CD14-positive monocyte (primary cell): ENCODE measurements at regions not wholly inside any gene's neighbourhood (a gene's known extent, or its start where the extent isn't known, plus 50 kb on each side); places are given as distances from the start of the nearest gene placed in this dataset.

Experiments used
- DNase-seq, 3 donors: peaks; one replicate each; pipeline ENCODE4 v3.0.0-alpha.2; 2011 to 2022
- H2AFZ ChIP-seq: 2 replicates; pipeline ENCODE4 v1.6.0; 2012; ENCODE audit warnings: mild to moderate bottlenecking, low read depth, low read length, inconsistent platforms; ENCODE audit not compliant: insufficient read depth, poor library complexity, severe bottlenecking
- H3K27ac ChIP-seq, 2 donors: 1 replicate in 1 of 2; 2 replicates in 1 of 2; pipeline ENCODE4 v1.5.1; 2012 to 2013; ENCODE audit warnings: low read length in 2 of 2, control low read depth in 1 of 2, inconsistent platforms in 1 of 2, low read depth in 1 of 2, mild to moderate bottlenecking in 1 of 2
- H3K27me3 ChIP-seq, 2 donors: one replicate each; pipeline versions ENCODE4 v1.6.0 to v1.6.1; 2011 to 2013; ENCODE audit warnings: low read length in 2 of 2; ENCODE audit not compliant: control insufficient read depth in 2 of 2, insufficient read depth in 2 of 2
- H3K36me3 ChIP-seq, 2 donors: replicated peaks in 1 of 2; 1 replicate in 1 of 2; 2 replicates in 1 of 2; pipeline versions ENCODE4 v1.5.1 to v1.6.1; 2012 to 2013; ENCODE audit warnings: low read length in 2 of 2, control low read depth in 1 of 2, inconsistent platforms in 1 of 2, mild to moderate bottlenecking in 1 of 2; ENCODE audit not compliant: insufficient read depth in 2 of 2, control insufficient read depth in 1 of 2
- H3K4me1 ChIP-seq, 2 donors: 1 replicate in 1 of 2; 2 replicates in 1 of 2; pipeline versions ENCODE4 v1.5.1 to v1.6.1; 2012 to 2013; ENCODE audit warnings: low read length in 2 of 2, control low read depth in 1 of 2, inconsistent platforms in 1 of 2, mild to moderate bottlenecking in 1 of 2, moderate library complexity in 1 of 2; ENCODE audit not compliant: insufficient read depth in 2 of 2, control insufficient read depth in 1 of 2
- H3K4me2 ChIP-seq: replicated peaks from 2 replicates; pipeline ENCODE3; 2012; ENCODE audit warnings: low read length, moderate library complexity, mild to moderate bottlenecking; ENCODE audit not compliant: poor library complexity, severe bottlenecking; ENCODE audit errors: extremely low read depth
- H3K4me3 ChIP-seq, 3 experiments: fragments of 200-600 bp in 1 of 3; sonication (generic) in 1 of 3; replicated peaks in 1 of 3; 1 replicate in 2 of 3; 2 replicates in 1 of 3; pipeline ENCODE4 v1.5.1; 2011 to 2013; ENCODE audit warnings: low read length in 3 of 3, mild to moderate bottlenecking in 3 of 3, control low read depth in 2 of 3, low read depth in 2 of 3, inconsistent platforms in 1 of 3, moderate library complexity in 1 of 3
- H3K79me2 ChIP-seq: 2 replicates; pipeline ENCODE4 v1.6.0; 2012; ENCODE audit warnings: mild to moderate bottlenecking, control low read depth, inconsistent platforms, low read length, moderate library complexity; ENCODE audit not compliant: insufficient read depth
- H3K9ac ChIP-seq: 2 replicates; pipeline ENCODE4 v1.6.0; 2017; ENCODE audit warnings: low read length, mild to moderate bottlenecking; ENCODE audit not compliant: insufficient read depth, poor library complexity, severe bottlenecking
- H3K9me3 ChIP-seq, 2 donors: replicated peaks in 1 of 2; 1 replicate in 1 of 2; 2 replicates in 1 of 2; pipeline versions ENCODE4 v1.5.1 to v1.6.1; 2012 to 2013; ENCODE audit warnings: low read length in 2 of 2, control low read depth in 1 of 2; ENCODE audit not compliant: control insufficient read depth in 1 of 2, insufficient read depth in 1 of 2
- H4K20me1 ChIP-seq: 2 replicates; pipeline ENCODE4 v1.6.0; 2012; ENCODE audit warnings: mild to moderate bottlenecking, low read length, control low read depth, moderate library complexity; ENCODE audit not compliant: insufficient read depth
- H3K27ac Mint-ChIP-seq, 7 donors: one replicate each; pipeline ENCODE4 v1.8.0; 2020; ENCODE audit warnings: mild to moderate bottlenecking in 7 of 7, mixed read lengths in 7 of 7, moderate library complexity in 6 of 7, inconsistent platforms in 2 of 7
- H3K27me3 Mint-ChIP-seq, 3 donors: one replicate each; pipeline ENCODE4 v1.8.0; 2021 to 2022; ENCODE audit warnings: low read depth in 3 of 3, mild to moderate bottlenecking in 3 of 3, mixed read lengths in 3 of 3, moderate library complexity in 3 of 3, inconsistent platforms in 1 of 3
- H3K36me3 Mint-ChIP-seq, 2 donors: one replicate each; pipeline ENCODE4 v1.8.0; 2020; ENCODE audit warnings: mixed read lengths in 2 of 2, inconsistent platforms in 1 of 2, mild to moderate bottlenecking in 1 of 2
- H3K4me1 Mint-ChIP-seq: one replicate; pipeline ENCODE4 v1.8.0; 2020; ENCODE audit warnings: mild to moderate bottlenecking, mixed read lengths
- H3K4me3 Mint-ChIP-seq, 2 donors: one replicate each; pipeline ENCODE4 v1.8.0; 2020; ENCODE audit warnings: mild to moderate bottlenecking in 2 of 2, mixed read lengths in 2 of 2, moderate library complexity in 1 of 2
- H3K9me3 Mint-ChIP-seq, 7 donors: one replicate each; pipeline ENCODE4 v1.8.0; 2020 to 2022; ENCODE audit warnings: mixed read lengths in 7 of 7, mild to moderate bottlenecking in 6 of 7, moderate library complexity in 6 of 7, inconsistent platforms in 2 of 7
- CTCF ChIP-seq: fragments of 200-600 bp; IDR thresholded peaks from one replicate; pipeline ENCODE4 v1.8.0; 2022; ENCODE audit warnings: antibody characterized with exemption, mild to moderate bottlenecking
- WGBS: methylation state at CpG from one replicate; pipeline ENCODE4 v1.1.5; 2013; ENCODE audit warnings: missing lambda C conversion rate; ENCODE audit not compliant: insufficient coverage; 5-methylcytosine and 5-hydroxymethylcytosine counted together
- intact Hi-C, 2 donors: fragments of 100-400 bp; cut with micrococcal nuclease; formaldehyde crosslinking; loops; one replicate each; pipeline versions ENCODE4 v1.15.0 to v1.15.1; 2023

- Mint-ChIP-seq H3K4me3 (no peak overlapping the region), H3K27me3 (peaks cover 0 to 2% (median 2%) of the 10 kb centered on the region in 3 donors), H3K36me3 (no peaks in the 10 kb centered on the region), H3K27ac (no peak overlapping the region), H3K4me1 (no peaks in the 10 kb centered on the region), H3K9me3 (peaks cover 2 to 13% (median 7%) of the 10 kb centered on the region in 7 donors)
- no peak for DNase-seq
- no peak for TF ChIP-seq CTCF
- no peak overlapping the region for H3K27ac ChIP-seq
- no peaks in the 10 kb centered on the region for H4K20me1 ChIP-seq
- no peak overlapping the region for H3K4me3 ChIP-seq
- no peaks in the 10 kb centered on the region for H3K79me2 ChIP-seq
- intact Hi-C loops = no loop called here
- H3K9me3 ChIP-seq = peaks cover 0 to 5% of the 10 kb centered on the region in 2 donors
- no CpG with 5 or more reads among the region's 1 CpG for WGBS
- H3K9ac ChIP-seq = no peak overlapping the region
- no peaks in the 10 kb centered on the region for H3K27me3 ChIP-seq
- no peak overlapping the region for H3K4me2 ChIP-seq
- no peaks in the 10 kb centered on the region for H3K4me1 ChIP-seq
- no peaks in the 10 kb centered on the region for H3K36me3 ChIP-seq
- no peak overlapping the region for H2AFZ ChIP-seq
Measured at GRCh38 chr9:20270161-20270560, 352.1 kb downstream of the MLLT3 start.

- H3K9me3 ChIP-seq = peaks cover 0 to 9% of the 10 kb centered on the region in 2 donors
- no peaks in the 10 kb centered on the region for H3K36me3 Mint-ChIP-seq
- H3K4me3 Mint-ChIP-seq = no peak overlapping the region
- no peak overlapping the region for H3K4me3 ChIP-seq
- DNase-seq = no peak
- TF ChIP-seq CTCF = no peak
- peaks cover 0 to 4% (median 1%) of the 10 kb centered on the region in 3 donors for H3K27me3 Mint-ChIP-seq
- H4K20me1 ChIP-seq = no peaks in the 10 kb centered on the region
- no peaks in the 10 kb centered on the region for H3K4me1 Mint-ChIP-seq
- H3K4me2 ChIP-seq = no peak overlapping the region
- no peak overlapping the region for H3K27ac Mint-ChIP-seq
- no peaks in the 10 kb centered on the region for H3K27me3 ChIP-seq
- peaks cover 5 to 13% (median 10%) of the 10 kb centered on the region in 7 donors for H3K9me3 Mint-ChIP-seq
- H3K36me3 ChIP-seq = no peaks in the 10 kb centered on the region
- no peak overlapping the region for H3K9ac ChIP-seq
- intact Hi-C loops = no loop called here
- no peak overlapping the region for H3K27ac ChIP-seq
- H3K4me1 ChIP-seq = no peaks in the 10 kb centered on the region
- no peaks in the 10 kb centered on the region for H3K79me2 ChIP-seq
- 94% methylated on average over 2 of the region's 2 CpGs for WGBS
- H2AFZ ChIP-seq = no peak overlapping the region
Measured at GRCh38 chr9:20269620-20270019, 352.7 kb downstream of the MLLT3 start.
